ENCODE measurements at regions not wholly inside any gene's neighbourhood (a gene's known extent, or its start where the extent isn't known, plus 50 kb on each side); places are given as distances from the start of the nearest gene placed in this dataset.

GRCh38 chr6:41424370-41425058, 89.1 kb downstream of the NCR2 start:
- H3K4me3 Mint-ChIP-seq: no peak overlapping the region
- no peak overlapping the region for H3K27ac Mint-ChIP-seq
- ChIA-PET POLR2A (interaction anchor here (0.6 to 1.8 kb wide), 7 partner anchors 81 to 310 kb away, joined by 3 to 6 read pairs (median 4); no protein-coding TSS in a partner anchor), CTCF (interaction anchor here (0.9 to 3.3 kb wide), 22 partner anchors 16 to 261 kb away, joined by 3 to 40 read pairs (median 5); no protein-coding TSS in a partner anchor)
- TF ChIP-seq, protein P1, sequence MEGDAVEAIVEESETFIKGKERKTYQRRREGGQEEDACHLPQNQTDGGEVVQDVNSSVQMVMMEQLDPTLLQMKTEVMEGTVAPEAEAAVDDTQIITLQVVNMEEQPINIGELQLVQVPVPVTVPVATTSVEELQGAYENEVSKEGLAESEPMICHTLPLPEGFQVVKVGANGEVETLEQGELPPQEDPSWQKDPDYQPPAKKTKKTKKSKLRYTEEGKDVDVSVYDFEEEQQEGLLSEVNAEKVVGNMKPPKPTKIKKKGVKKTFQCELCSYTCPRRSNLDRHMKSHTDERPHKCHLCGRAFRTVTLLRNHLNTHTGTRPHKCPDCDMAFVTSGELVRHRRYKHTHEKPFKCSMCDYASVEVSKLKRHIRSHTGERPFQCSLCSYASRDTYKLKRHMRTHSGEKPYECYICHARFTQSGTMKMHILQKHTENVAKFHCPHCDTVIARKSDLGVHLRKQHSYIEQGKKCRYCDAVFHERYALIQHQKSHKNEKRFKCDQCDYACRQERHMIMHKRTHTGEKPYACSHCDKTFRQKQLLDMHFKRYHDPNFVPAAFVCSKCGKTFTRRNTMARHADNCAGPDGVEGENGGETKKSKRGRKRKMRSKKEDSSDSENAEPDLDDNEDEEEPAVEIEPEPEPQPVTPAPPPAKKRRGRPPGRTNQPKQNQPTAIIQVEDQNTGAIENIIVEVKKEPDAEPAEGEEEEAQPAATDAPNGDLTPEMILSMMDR (IDR thresholded peaks at IDR 0.05): peak; percentile 60
- no peaks in the 10 kb centered on the region for H3K36me3 Mint-ChIP-seq (ENCODE audit: low read depth)
- H3K4me1 Mint-ChIP-seq: peaks cover 10% of the 10 kb centered on the region
- peaks cover 11% of the 10 kb centered on the region for H3K27me3 Mint-ChIP-seq
- H3K9me3 Mint-ChIP-seq: no peaks in the 10 kb centered on the region
- intact Hi-C loops (cut with micrococcal nuclease): loop anchor here (1.0 to 5.0 kb wide), 5 partner anchors 32 to 259 kb away; no protein-coding TSS in a partner anchor
- DNase-seq: peak; percentile 62
- ATAC-seq (ENCODE audit: low read depth): peak; percentile 45

- ATAC-seq (ENCODE audit: low read depth) (no peak), DNase-seq (no peak)
- TF ChIP-seq, protein P1 (IDR thresholded peaks at IDR 0.05): no peak
- ChIA-PET CTCF (interaction anchor here (0.9 to 3.3 kb wide), 17 partner anchors 15 to 258 kb away, joined by 3 to 40 read pairs (median 5); no protein-coding TSS in a partner anchor), POLR2A (interaction anchor here (0.6 to 1.8 kb wide), 8 partner anchors 45 to 309 kb away, joined by 3 to 6 read pairs (median 4); partner anchors contain the start of gene FOXP4)
- peaks cover 9% of the 10 kb centered on the region for H3K27me3 Mint-ChIP-seq
- peaks cover 13% of the 10 kb centered on the region for H3K4me1 Mint-ChIP-seq
- H3K36me3 Mint-ChIP-seq (ENCODE audit: low read depth): no peaks in the 10 kb centered on the region
- no peaks in the 10 kb centered on the region for H3K9me3 Mint-ChIP-seq
- no peak overlapping the region for H3K4me3 Mint-ChIP-seq
- intact Hi-C loops (cut with micrococcal nuclease): loop anchor here (5.0 kb wide), 1 partner anchor 107 kb away; no protein-coding TSS in a partner anchor
- no peak overlapping the region for H3K27ac Mint-ChIP-seq
Measured at GRCh38 chr6:41425511-41425910, 90.1 kb downstream of the NCR2 start.

DNA sequence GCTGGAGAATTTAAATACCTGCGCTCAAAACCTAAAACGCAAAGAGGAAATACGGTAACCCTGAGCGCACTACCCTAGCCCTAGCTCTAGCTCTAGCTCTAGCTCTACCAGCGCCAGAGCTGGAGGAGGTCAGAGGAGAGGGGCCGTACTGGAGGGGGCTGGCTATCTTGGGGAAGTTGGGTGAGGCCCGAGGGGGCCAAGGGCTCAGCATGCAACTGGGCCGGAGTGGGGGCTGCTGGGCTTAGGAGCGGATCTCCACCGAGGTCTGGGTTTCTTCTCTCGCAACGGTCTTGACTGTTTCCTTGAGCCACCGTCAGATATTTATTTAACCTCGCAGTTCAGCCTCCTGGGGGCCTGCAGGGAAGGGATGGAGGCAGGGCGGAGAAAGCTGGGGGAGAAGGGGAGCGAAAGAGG, 91.0 kb downstream of the NCR2 start:
- H3K36me3 Mint-ChIP-seq (ENCODE audit: low read depth): no peaks in the 10 kb centered on the region
- intact Hi-C loops (cut with micrococcal nuclease): loop anchor here (1.0 to 5.0 kb wide), 4 partner anchors 14 to 354 kb away; partner anchors contain the start of genes FOXP4 and PRICKLE4
- H3K4me1 Mint-ChIP-seq: peaks cover 13% of the 10 kb centered on the region
- DNase-seq (peak; percentile 38), ATAC-seq (ENCODE audit: low read depth) (peak; percentile 42)
- POLR2A ChIA-PET: interaction anchor here (1.0 to 1.8 kb wide), 4 partner anchors 44 to 308 kb away, joined by 3 to 6 read pairs (median 4); partner anchors contain the start of gene FOXP4
- H3K4me3 Mint-ChIP-seq: no peak overlapping the region
- H3K27me3 Mint-ChIP-seq: peaks cover 9% of the 10 kb centered on the region
- H3K27ac Mint-ChIP-seq: no peak overlapping the region
- CTCF ChIA-PET: interaction anchor here (0.7 to 3.3 kb wide), 8 partner anchors 16 to 257 kb away, joined by 3 to 40 read pairs (median 7); no protein-coding TSS in a partner anchor
- no peaks in the 10 kb centered on the region for H3K9me3 Mint-ChIP-seq
- TF ChIP-seq, protein P1 (IDR thresholded peaks at IDR 0.05): no peak

GRCh38 chr6:41426888-41427641, 91.7 kb downstream of the NCR2 start:
- ATAC-seq (ENCODE audit: low read depth): no peak
- intact Hi-C loops (cut with micrococcal nuclease): loop anchor here (1.0 to 5.0 kb wide), 4 partner anchors 13 to 354 kb away; partner anchors contain the start of genes FOXP4 and PRICKLE4
- Mint-ChIP-seq H3K36me3 (ENCODE audit: low read depth) (no peaks in the 10 kb centered on the region), H3K27me3 (peaks cover 5% of the 10 kb centered on the region), H3K27ac (peak overlapping the region; percentile 60), H3K4me1 (peaks cover 13% of the 10 kb centered on the region), H3K9me3 (no peaks in the 10 kb centered on the region), H3K4me3 (no peak overlapping the region)
- ChIA-PET POLR2A (interaction anchor here (0.6 to 1.5 kb wide), 6 partner anchors 11 to 120 kb away, joined by 3 to 8 read pairs (median 4); no protein-coding TSS in a partner anchor), CTCF (interaction anchor here (1.2 to 3.3 kb wide), 5 partner anchors 29 to 164 kb away, joined by 5 to 40 read pairs (median 8); no protein-coding TSS in a partner anchor)
- TF ChIP-seq, protein P1 (IDR thresholded peaks at IDR 0.05): no peak
- peak; percentile 49 for DNase-seq
